PC-9 (cell line): ENCODE measurements at regions not wholly inside any gene's neighbourhood (a gene's known extent, or its start where the extent isn't known, plus 50 kb on each side); places are given as distances from the start of the nearest gene placed in this dataset.

ENCODE experiments used
- CTCF ChIP-seq: fragments of 200-600 bp; sonication (generic); conservative IDR thresholded peaks from 2 replicates; pipeline ENCODE4 v1.6.1; 2017; ENCODE audit warnings: mixed run types, antibody characterized with exemption, mild to moderate bottlenecking, moderate library complexity
- EZH2 ChIP-seq: fragments of 200-600 bp; sonication (generic); IDR thresholded peaks from 2 replicates; pipeline ENCODE4 v1.8.0; 2017; ENCODE audit warnings: antibody characterized with exemption, low read depth

DNA sequence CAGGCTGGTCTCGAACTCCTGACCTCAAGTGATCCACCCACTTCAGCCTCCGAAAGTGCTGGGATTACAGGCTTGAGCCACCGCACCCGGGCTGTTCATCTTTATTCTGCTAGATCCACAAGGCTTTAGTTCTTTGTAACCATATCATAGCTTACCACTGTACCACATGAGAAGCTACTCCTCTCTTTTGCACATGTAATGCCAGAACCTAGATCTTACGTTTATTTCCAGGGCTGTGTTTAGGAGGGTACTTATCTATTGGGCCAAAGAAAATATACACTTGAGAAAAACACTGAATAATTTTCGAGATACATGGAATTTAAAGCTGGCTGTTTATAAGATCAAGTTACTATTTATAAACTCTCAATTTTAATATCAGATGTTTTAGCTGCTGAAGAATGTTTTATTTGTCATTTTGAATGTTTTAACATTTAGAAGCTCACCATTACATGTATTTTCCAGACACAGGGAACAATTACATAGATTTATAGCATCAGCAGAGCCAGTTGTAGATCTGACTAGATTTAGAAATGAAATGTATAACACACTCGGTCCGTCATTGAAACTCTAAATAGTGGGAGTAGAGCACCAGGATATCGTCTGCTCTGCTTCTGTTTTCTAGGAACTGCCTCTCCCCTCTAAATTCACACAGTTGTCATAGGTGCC is 155.3 kb upstream of the HAND2 start:
- TF ChIP-seq CTCF (no peak), EZH2 (no peak)
